Stomach (tissue), 8 donors: ENCODE measurements at regions not wholly inside any gene's neighbourhood (a gene's known extent, or its start where the extent isn't known, plus 50 kb on each side); places are given as distances from the start of the nearest gene placed in this dataset.

Experiments used
- DNase-seq, 2 donors: peaks; one replicate each; pipeline versions ENCODE4 v3.0.0 to v3.0.0-alpha.2; 2013 to 2019
- H3K27ac ChIP-seq, 5 donors: fragments of 200-600 bp in 4 of 5; sonication (generic) in 4 of 5; one replicate each; pipeline ENCODE4 v1.5.1; 2013 to 2019; ENCODE audit warnings: mild to moderate bottlenecking in 1 of 5, moderate library complexity in 1 of 5
- H3K27me3 ChIP-seq, 3 donors: fragments of 200-600 bp; sonication (generic); one replicate each; pipeline ENCODE4 v1.5.1; 2017 to 2019; ENCODE audit warnings: mixed run types in 1 of 3
- H3K36me3 ChIP-seq, 4 donors: fragments of 200-600 bp; sonication (generic); 1 replicate in 3 of 4; 2 replicates in 1 of 4; pipeline ENCODE4 v1.5.1; 2016 to 2019
- H3K4me1 ChIP-seq, 4 donors: fragments of 200-600 bp; sonication (generic); one replicate each; pipeline ENCODE4 v1.5.1; 2016 to 2019
- H3K4me3 ChIP-seq, 4 donors: fragments of 200-600 bp; sonication (generic) in 3 of 4; one replicate each; pipeline ENCODE4 v1.5.1; 2016 to 2019; ENCODE audit warnings: mild to moderate bottlenecking in 1 of 4
- H3K9me3 ChIP-seq, 4 donors: fragments of 200-600 bp; sonication (generic); one replicate each; pipeline ENCODE4 v1.5.1; 2016 to 2019
- CTCF ChIP-seq, 7 experiments: fragments of 450-650 bp in 4 of 7; fragments of 200-600 bp in 3 of 7; sonication (generic) in 3 of 7; IDR thresholded peaks; one replicate each; pipeline ENCODE4 v1.5.1; 2016 to 2019; ENCODE audit warnings: antibody characterized with exemption in 7 of 7, control low read depth in 2 of 7, mild to moderate bottlenecking in 1 of 7
- EP300 ChIP-seq: sonication (generic); formaldehyde crosslinking; IDR thresholded peaks from one replicate; pipeline ENCODE4 v1.6.1; 2017; ENCODE audit warnings: antibody characterized with exemption
- POLR2A ChIP-seq, 4 donors: fragments of 450-650 bp; IDR thresholded peaks; one replicate each; pipeline ENCODE4 v1.6.1; 2016; ENCODE audit warnings: antibody characterized with exemption in 4 of 4, control low read depth in 2 of 4, mild to moderate bottlenecking in 1 of 4, moderate library complexity in 1 of 4
- POLR2AphosphoS5 ChIP-seq, 3 donors: sonication (generic); formaldehyde crosslinking; IDR thresholded peaks; one replicate each; pipeline ENCODE4 v1.6.1; 2016; ENCODE audit warnings: antibody characterized with exemption in 3 of 3
- WGBS, 5 donors: extraction: QIAGEN DNeasy Blood & Tissue Kit in 3 of 5; methylation state at CpG; one replicate each; pipeline versions ENCODE4 v1.1.5 to v1.1.7; 2013 to 2018; 5-methylcytosine and 5-hydroxymethylcytosine counted together
- intact Hi-C: fragments of 100-400 bp; cut with DNase I; formaldehyde crosslinking; loops from one replicate; pipeline ENCODE4 v1.15.1; 2023; ENCODE audit warnings: low total_unique reads
- donor health status: healthy with polysubstance abuse.
- donor health status: Bipolar disorder and iron deficiency.
- donor health status: healthy.

- intact Hi-C loops, result no loop called here
- WGBS, 5 donors, result 84 to 93% (median 91%) methylated on average over 6 of the region's 6 CpGs
- H3K4me1 ChIP-seq, result no peaks in the 10 kb centered on the region
- no peaks in the 10 kb centered on the region for H3K36me3 ChIP-seq
- H3K27ac ChIP-seq, result no peak overlapping the region
- H3K4me3 ChIP-seq, result no peak overlapping the region
- DNase-seq, result no peak
- no peaks in the 10 kb centered on the region for H3K27me3 ChIP-seq
- no peak for TF ChIP-seq POLR2A (IDR thresholded peaks at IDR 0.05)
- no peak for TF ChIP-seq CTCF (IDR thresholded peaks at IDR 0.05)
- no peak for TF ChIP-seq POLR2AphosphoS5 (IDR thresholded peaks at IDR 0.05)
- no peak for TF ChIP-seq EP300
- H3K9me3 ChIP-seq, result no peaks in the 10 kb centered on the region
These were observed 265.0 kb upstream of the AZI2 start for GRCh38 chr3:28613511-28614106.

GRCh38 chr3:28615071-28615470 is 266.4 kb upstream of the AZI2 start:
- H3K27ac ChIP-seq, result no peak overlapping the region
- H3K4me3 ChIP-seq, result no peak overlapping the region
- 82 to 88% (median 86%) methylated on average over 5 of the region's 5 CpGs for WGBS, 5 donors
- no peaks in the 10 kb centered on the region for H3K4me1 ChIP-seq
- no peaks in the 10 kb centered on the region for H3K27me3 ChIP-seq
- intact Hi-C loops, result no loop called here
- DNase-seq, result no peak
- H3K9me3 ChIP-seq, result no peaks in the 10 kb centered on the region
- TF ChIP-seq POLR2A (IDR thresholded peaks at IDR 0.05) (no peak), EP300 (no peak), CTCF (IDR thresholded peaks at IDR 0.05) (no peak), POLR2AphosphoS5 (IDR thresholded peaks at IDR 0.05) (no peak)
- H3K36me3 ChIP-seq, result no peaks in the 10 kb centered on the region

- Histone ChIP-seq H3K4me1 (no peaks in the 10 kb centered on the region), H3K27ac (no peak overlapping the region), H3K36me3 (no peaks in the 10 kb centered on the region), H3K27me3 (no peaks in the 10 kb centered on the region), H3K4me3 (no peak overlapping the region), H3K9me3 (no peaks in the 10 kb centered on the region)
- DNase-seq, result peak in 1 of 2 donors; percentile 25
- TF ChIP-seq EP300 (no peak), POLR2AphosphoS5 (IDR thresholded peaks at IDR 0.05) (no peak), POLR2A (IDR thresholded peaks at IDR 0.05) (no peak), CTCF (IDR thresholded peaks at IDR 0.05) (no peak)
- WGBS, 5 donors, result 69 to 85% (median 77%) methylated on average over 2 of the region's 2 CpGs
- intact Hi-C loops, result no loop called here
These were observed 267.3 kb upstream of the AZI2 start for GRCh38 chr3:28615971-28616370.

- Histone ChIP-seq H3K27ac (no peak overlapping the region), H3K4me3 (no peak overlapping the region), H3K9me3 (no peaks in the 10 kb centered on the region), H3K27me3 (no peaks in the 10 kb centered on the region), H3K36me3 (no peaks in the 10 kb centered on the region), H3K4me1 (no peaks in the 10 kb centered on the region)
- intact Hi-C loops, result no loop called here
- TF ChIP-seq CTCF (IDR thresholded peaks at IDR 0.05), result no peak
- TF ChIP-seq EP300, result no peak
- TF ChIP-seq POLR2A (IDR thresholded peaks at IDR 0.05), result no peak
- TF ChIP-seq POLR2AphosphoS5 (IDR thresholded peaks at IDR 0.05), result no peak
- no peak for DNase-seq
- WGBS, 5 donors, result 37 to 52% (median 46%) methylated on average over 1 of the region's 1 CpG
These were observed 269.2 kb upstream of the AZI2 start for GRCh38 chr3:28617821-28618220.
